KMS-11 (cell line): ENCODE measurements at regions not wholly inside any gene's neighbourhood (a gene's known extent, or its start where the extent isn't known, plus 50 kb on each side); places are given as distances from the start of the nearest gene placed in this dataset.

Experiments
- H2AFZ ChIP-seq: fragments of 200-600 bp; sonication (generic); 2 replicates; pipeline ENCODE4 v1.6.1; 2016; ENCODE audit warnings: antibody characterized with exemption, mixed run types, low read depth
- H3K27ac ChIP-seq: fragments of 200-600 bp; sonication (generic); 2 replicates; pipeline ENCODE4 v1.6.1; 2016; ENCODE audit warnings: mild to moderate bottlenecking, mixed run types
- H3K27me3 ChIP-seq: fragments of 200-600 bp; sonication (generic); 2 replicates; pipeline ENCODE4 v1.6.1; 2017; ENCODE audit warnings: mild to moderate bottlenecking, low read depth, mixed run types, moderate library complexity; ENCODE audit not compliant: insufficient read depth
- H3K36me3 ChIP-seq: fragments of 200-600 bp; sonication (generic); 2 replicates; pipeline ENCODE4 v1.6.1; 2017; ENCODE audit warnings: mild to moderate bottlenecking, mixed run types; ENCODE audit not compliant: insufficient read depth
- H3K4me1 ChIP-seq: fragments of 200-600 bp; sonication (generic); 2 replicates; pipeline ENCODE4 v1.6.1; 2016; ENCODE audit warnings: mild to moderate bottlenecking, low read depth, mixed run types; ENCODE audit not compliant: poor library complexity, severe bottlenecking
- H3K4me2 ChIP-seq: fragments of 200-600 bp; sonication (generic); 2 replicates; pipeline ENCODE4 v1.7.0; 2016; ENCODE audit warnings: mild to moderate bottlenecking, mixed run types
- H3K4me3 ChIP-seq: fragments of 200-600 bp; sonication (generic); IDR thresholded peaks from 2 replicates; pipeline ENCODE4 v1.6.1; 2017; ENCODE audit warnings: low read depth, low read length, mixed read lengths; ENCODE audit not compliant: insufficient read depth
- H3K79me2 ChIP-seq: fragments of 200-600 bp; sonication (generic); 2 replicates; pipeline ENCODE4 v1.6.1; 2016; ENCODE audit warnings: low read depth, mixed run types; ENCODE audit not compliant: insufficient read depth
- H3K9ac ChIP-seq: fragments of 200-600 bp; sonication (generic); 2 replicates; pipeline ENCODE4 v1.6.1; 2016; ENCODE audit warnings: mild to moderate bottlenecking, mixed run types
- H4K20me1 ChIP-seq: fragments of 200-600 bp; sonication (generic); 2 replicates; pipeline ENCODE4 v1.6.1; 2016; ENCODE audit warnings: mild to moderate bottlenecking, mixed run types; ENCODE audit not compliant: insufficient read depth
- TF ChIP-seq, protein P1 (sequence below): fragments of 200-600 bp; sonication (generic); conservative IDR thresholded peaks from 2 replicates; pipeline ENCODE4 v1.6.1; 2017; ENCODE audit warnings: low read depth, mild to moderate bottlenecking, antibody characterized with exemption, low read length, moderate library complexity, mixed read lengths

DNA sequence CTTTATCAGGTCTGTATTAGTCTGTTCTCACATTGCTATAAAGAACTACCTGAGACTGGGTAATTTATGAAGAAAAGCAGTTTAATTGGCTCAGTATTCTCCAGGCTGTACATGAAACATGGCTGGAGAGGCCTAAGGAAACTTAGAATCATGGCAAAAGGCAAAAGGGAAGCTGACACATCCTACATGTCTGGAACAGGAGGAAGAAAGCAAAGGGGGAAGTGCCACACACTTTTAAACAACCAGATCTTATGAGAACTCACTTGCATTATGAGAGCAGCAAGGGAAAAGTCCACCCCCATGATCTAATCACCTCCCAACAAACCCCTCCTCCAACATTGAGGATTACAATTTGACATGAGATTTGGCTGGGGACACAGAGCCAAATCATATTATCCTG is 132.1 kb downstream of the PCSK1 start:
- Histone ChIP-seq H3K4me3 (no peak overlapping the region), H3K4me1 (no peaks in the 10 kb centered on the region), H3K27me3 (no peaks in the 10 kb centered on the region), H3K9ac (no peak overlapping the region), H3K27ac (no peak overlapping the region), H2AFZ (no peak overlapping the region), H3K36me3 (no peaks in the 10 kb centered on the region), H4K20me1 (no peaks in the 10 kb centered on the region), H3K4me2 (no peak overlapping the region), H3K79me2 (no peaks in the 10 kb centered on the region)
- TF ChIP-seq, protein P1, sequence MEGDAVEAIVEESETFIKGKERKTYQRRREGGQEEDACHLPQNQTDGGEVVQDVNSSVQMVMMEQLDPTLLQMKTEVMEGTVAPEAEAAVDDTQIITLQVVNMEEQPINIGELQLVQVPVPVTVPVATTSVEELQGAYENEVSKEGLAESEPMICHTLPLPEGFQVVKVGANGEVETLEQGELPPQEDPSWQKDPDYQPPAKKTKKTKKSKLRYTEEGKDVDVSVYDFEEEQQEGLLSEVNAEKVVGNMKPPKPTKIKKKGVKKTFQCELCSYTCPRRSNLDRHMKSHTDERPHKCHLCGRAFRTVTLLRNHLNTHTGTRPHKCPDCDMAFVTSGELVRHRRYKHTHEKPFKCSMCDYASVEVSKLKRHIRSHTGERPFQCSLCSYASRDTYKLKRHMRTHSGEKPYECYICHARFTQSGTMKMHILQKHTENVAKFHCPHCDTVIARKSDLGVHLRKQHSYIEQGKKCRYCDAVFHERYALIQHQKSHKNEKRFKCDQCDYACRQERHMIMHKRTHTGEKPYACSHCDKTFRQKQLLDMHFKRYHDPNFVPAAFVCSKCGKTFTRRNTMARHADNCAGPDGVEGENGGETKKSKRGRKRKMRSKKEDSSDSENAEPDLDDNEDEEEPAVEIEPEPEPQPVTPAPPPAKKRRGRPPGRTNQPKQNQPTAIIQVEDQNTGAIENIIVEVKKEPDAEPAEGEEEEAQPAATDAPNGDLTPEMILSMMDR: no peak

DNA sequence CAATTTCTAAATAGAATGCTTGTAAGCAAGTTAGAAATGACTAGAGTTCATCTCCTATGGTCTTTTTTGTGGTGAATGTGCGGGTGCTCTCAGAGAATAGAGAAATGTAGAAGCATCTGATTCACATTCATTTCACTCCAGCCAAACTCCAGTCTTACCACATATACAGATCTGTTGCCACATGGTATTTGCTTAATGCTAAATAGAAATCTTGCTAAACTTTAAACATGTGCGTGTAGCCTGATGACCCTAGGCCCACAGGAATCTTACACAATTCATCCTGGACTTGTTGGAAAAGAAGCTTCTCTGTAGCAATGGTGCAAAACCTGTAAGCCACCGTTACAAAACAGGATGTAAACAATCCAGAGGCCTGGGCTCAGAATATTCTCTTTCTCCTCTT is 135.2 kb downstream of the PCSK1 start:
- Histone ChIP-seq H4K20me1 (no peaks in the 10 kb centered on the region), H3K27ac (no peak overlapping the region), H3K79me2 (no peaks in the 10 kb centered on the region), H3K36me3 (no peaks in the 10 kb centered on the region), H3K4me1 (no peaks in the 10 kb centered on the region), H3K9ac (no peak overlapping the region), H2AFZ (no peak overlapping the region), H3K4me2 (no peak overlapping the region), H3K4me3 (no peak overlapping the region), H3K27me3 (no peaks in the 10 kb centered on the region)
- TF ChIP-seq, protein P1: no peak

DNA sequence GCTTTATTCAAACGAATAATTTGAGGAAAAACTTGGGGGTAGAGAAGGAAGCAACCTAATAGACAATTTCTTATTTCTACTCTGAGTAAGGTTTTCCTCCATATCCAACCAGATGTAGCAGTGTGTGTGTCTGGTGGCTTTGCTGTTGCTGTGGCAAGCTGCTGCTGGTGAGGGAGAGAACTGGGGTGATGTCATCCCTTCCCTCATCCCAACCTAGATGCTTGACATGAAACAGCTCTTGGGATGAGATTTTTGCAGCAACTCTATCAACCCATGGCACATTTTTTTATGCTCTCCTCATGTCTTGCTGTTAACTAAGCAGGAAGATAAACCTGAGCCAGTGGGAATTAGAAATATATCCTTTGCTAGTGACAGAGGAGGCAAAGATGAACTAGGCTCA is 135.8 kb downstream of the PCSK1 start:
- H3K4me1 ChIP-seq: no peaks in the 10 kb centered on the region
- H3K27me3 ChIP-seq: no peaks in the 10 kb centered on the region
- TF ChIP-seq, protein P1: no peak
- H2AFZ ChIP-seq: no peak overlapping the region
- H3K27ac ChIP-seq: no peak overlapping the region
- no peaks in the 10 kb centered on the region for H3K79me2 ChIP-seq
- H3K4me2 ChIP-seq: no peak overlapping the region
- H4K20me1 ChIP-seq: no peaks in the 10 kb centered on the region
- H3K9ac ChIP-seq: no peak overlapping the region
- no peak overlapping the region for H3K4me3 ChIP-seq
- no peaks in the 10 kb centered on the region for H3K36me3 ChIP-seq

DNA sequence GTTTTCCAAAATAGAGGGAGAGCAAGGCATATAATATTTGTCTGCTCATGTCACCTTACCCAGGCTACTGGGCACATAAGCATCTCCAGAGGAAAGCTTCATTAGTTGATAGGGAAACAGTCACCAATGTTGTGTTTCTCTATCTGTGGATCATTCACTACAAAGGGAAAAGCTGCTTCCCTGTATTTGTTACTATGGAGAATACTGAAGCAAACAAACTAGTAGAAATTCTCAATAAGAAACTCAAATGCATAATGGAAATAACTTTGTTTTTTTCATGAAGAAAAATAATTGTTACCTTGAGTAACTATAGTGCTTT is 138.2 kb downstream of the PCSK1 start:
- Histone ChIP-seq H4K20me1 (no peaks in the 10 kb centered on the region), H3K36me3 (no peaks in the 10 kb centered on the region), H3K9ac (no peak overlapping the region), H3K4me1 (no peaks in the 10 kb centered on the region), H3K79me2 (no peaks in the 10 kb centered on the region), H3K4me2 (no peak overlapping the region), H3K27ac (no peak overlapping the region), H3K4me3 (no peak overlapping the region), H2AFZ (no peak overlapping the region), H3K27me3 (no peaks in the 10 kb centered on the region)
- TF ChIP-seq, protein P1: no peak
